VCaP (cell line): ENCODE measurements at regions not wholly inside any gene's neighbourhood (a gene's known extent, or its start where the extent isn't known, plus 50 kb on each side); places are given as distances from the start of the nearest gene placed in this dataset.

Experiments used
- H3K27ac ChIP-seq: fragments of 450-650 bp; 2 replicates; pipeline ENCODE4 v1.5.1; 2017
- TF ChIP-seq, protein P1 (sequence below): fragments of 450-650 bp; conservative IDR thresholded peaks from 2 replicates; pipeline ENCODE4 v1.5.1; 2017; ENCODE audit warnings: mild to moderate bottlenecking, moderate library complexity

GRCh38 chr13:79267560-79267959 lies 138.5 kb downstream of the RBM26 start:
- no peak overlapping the region for H3K27ac ChIP-seq
- TF ChIP-seq, protein P1, sequence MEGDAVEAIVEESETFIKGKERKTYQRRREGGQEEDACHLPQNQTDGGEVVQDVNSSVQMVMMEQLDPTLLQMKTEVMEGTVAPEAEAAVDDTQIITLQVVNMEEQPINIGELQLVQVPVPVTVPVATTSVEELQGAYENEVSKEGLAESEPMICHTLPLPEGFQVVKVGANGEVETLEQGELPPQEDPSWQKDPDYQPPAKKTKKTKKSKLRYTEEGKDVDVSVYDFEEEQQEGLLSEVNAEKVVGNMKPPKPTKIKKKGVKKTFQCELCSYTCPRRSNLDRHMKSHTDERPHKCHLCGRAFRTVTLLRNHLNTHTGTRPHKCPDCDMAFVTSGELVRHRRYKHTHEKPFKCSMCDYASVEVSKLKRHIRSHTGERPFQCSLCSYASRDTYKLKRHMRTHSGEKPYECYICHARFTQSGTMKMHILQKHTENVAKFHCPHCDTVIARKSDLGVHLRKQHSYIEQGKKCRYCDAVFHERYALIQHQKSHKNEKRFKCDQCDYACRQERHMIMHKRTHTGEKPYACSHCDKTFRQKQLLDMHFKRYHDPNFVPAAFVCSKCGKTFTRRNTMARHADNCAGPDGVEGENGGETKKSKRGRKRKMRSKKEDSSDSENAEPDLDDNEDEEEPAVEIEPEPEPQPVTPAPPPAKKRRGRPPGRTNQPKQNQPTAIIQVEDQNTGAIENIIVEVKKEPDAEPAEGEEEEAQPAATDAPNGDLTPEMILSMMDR, result no peak

- TF ChIP-seq, protein P1, result no peak
- no peak overlapping the region for H3K27ac ChIP-seq
Observed at GRCh38 chr13:79258489-79258888, 147.6 kb downstream of the RBM26 start.

- TF ChIP-seq, protein P1, result peak; percentile 59
Observed at GRCh38 chr13:79246578-79246949, 159.5 kb downstream of the RBM26 start.

DNA sequence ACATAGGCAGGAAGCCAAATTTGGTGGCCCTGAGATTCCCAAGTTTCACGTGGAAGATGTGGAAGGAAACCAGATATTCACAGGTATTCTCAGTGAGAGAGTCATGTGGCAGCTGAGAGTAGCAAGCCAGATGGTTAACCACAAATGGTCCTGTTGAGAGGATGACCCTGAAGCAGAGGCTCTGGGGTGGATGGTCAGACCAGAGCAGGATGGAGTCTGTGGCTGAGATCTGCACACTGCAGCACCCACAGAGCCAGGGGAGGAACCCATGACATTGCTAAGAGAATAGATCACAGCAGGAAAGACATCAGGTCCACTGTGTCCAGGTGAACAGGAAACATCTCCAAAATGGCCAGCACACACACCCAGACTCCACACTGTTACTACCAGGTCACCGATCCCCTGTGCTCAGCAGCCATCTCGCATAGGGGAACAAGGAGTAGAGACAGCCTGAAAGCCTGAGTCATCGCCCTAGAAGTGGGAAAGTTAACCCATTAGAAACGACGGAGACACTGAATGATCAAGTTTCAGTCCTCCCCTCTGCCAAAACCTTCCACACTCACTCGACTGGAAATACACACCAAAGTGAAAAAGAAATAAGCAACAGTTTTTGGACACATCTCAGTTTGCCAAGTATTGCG lies 160.0 kb downstream of the RBM26 start:
- H3K27ac ChIP-seq, result no peak overlapping the region
- TF ChIP-seq, protein P1, result no peak

More at GRCh38 chr13:79246578-79246949, 159.5 kb downstream of the RBM26 start:
- H3K27ac ChIP-seq, result no peak overlapping the region

DNA sequence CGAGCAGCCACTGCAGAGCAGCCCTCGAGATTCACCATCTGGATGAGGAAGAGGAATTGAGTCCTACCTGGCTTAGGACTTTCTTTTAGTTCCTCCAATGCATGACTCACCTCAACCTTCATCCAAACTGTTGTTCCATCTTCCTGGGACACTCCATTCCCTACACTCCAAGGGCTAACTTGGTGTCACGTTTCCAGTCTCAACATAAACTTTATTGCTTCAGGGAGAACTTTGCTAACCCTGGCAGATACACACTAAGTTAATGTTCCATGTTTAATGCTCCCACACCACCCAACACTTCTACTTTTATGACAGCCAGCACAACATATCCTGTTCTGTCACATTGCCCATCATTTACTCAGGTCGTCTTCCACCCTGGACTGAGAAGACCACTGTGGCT lies 164.4 kb downstream of the RBM26 start:
- TF ChIP-seq, protein P1, result no peak
- H3K27ac ChIP-seq, result no peak overlapping the region

DNA sequence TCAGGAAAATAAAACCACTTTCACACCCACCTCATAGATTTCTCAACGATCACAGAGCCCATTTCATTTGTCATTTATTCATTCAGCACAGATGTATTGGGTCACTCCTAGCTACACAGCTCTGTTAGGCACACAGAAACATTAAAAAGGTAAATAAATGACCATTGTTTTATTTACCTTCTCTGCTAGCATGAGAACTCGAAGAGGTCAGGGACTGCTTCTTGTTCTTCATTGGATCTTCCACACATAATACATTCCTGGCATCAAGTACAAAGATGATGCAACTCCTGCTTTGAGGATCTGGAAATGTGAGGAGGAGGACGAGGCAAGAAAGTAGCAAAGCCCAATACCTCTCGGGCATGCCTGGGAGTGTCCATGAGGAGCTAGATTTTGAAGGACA lies 168.1 kb downstream of the RBM26 start:
- no peak overlapping the region for H3K27ac ChIP-seq
- TF ChIP-seq, protein P1, result no peak

GRCh38 chr13:79231887-79232286 lies 174.2 kb downstream of the RBM26 start:
- TF ChIP-seq, protein P1, result no peak
- no peak overlapping the region for H3K27ac ChIP-seq
